ENCODE measurements at regions not wholly inside any gene's neighbourhood (a gene's known extent, or its start where the extent isn't known, plus 50 kb on each side); places are given as distances from the start of the nearest gene placed in this dataset.

- no peaks in the 10 kb centered on the region for H3K9me3 ChIP-seq (replicated peaks; ENCODE audit: insufficient read depth, low read length)
- no peaks in the 10 kb centered on the region for H3K27me3 ChIP-seq (replicated peaks; ENCODE audit: insufficient read depth, low read length)
- TF ChIP-seq EZH2phosphoT487 (IDR thresholded peaks at IDR 0.05; ENCODE audit: low read length) (no peak), EZH2 (optimal IDR thresholded peaks at IDR 0.05; ENCODE audit: low read depth, low read length) (no peak), CTCF (IDR thresholded peaks at IDR 0.05; ENCODE audit: low read length) (no peak)
- H3K9ac ChIP-seq (ENCODE audit: low read length), result no peak overlapping the region
- no peaks in the 10 kb centered on the region for H3K36me3 ChIP-seq (replicated peaks; ENCODE audit: insufficient read depth, low read length)
- H2AFZ ChIP-seq (ENCODE audit: low read length), result no peak overlapping the region
- no peak for DNase-seq
- H3K79me2 ChIP-seq (ENCODE audit: low read length), result no peaks in the 10 kb centered on the region
- H3F3A ChIP-seq (ENCODE audit: insufficient read depth, low read length), result no peaks in the 10 kb centered on the region
- H3K4me2 ChIP-seq (ENCODE audit: low read depth, low read length), result no peak overlapping the region
- no peak overlapping the region for H3K27ac ChIP-seq (ENCODE audit: low read length)
- no peak overlapping the region for H3K4me3 ChIP-seq (ENCODE audit: low read length)
- no peaks in the 10 kb centered on the region for H3K9me2 ChIP-seq (replicated peaks; ENCODE audit: insufficient read depth, low read length)
- H3K4me1 ChIP-seq (ENCODE audit: low read length), result peaks cover 8% of the 10 kb centered on the region; the same call in 1 of the 2 replicates
- no peaks in the 10 kb centered on the region for H4K20me1 ChIP-seq (ENCODE audit: insufficient read depth, low read length)
These were observed 346.7 kb upstream of the TACR3 start for GRCh38 chr4:104066533-104066932.

- Histone ChIP-seq H3F3A (ENCODE audit: insufficient read depth, low read length) (no peaks in the 10 kb centered on the region), H4K20me1 (ENCODE audit: insufficient read depth, low read length) (no peaks in the 10 kb centered on the region), H3K9me3 (replicated peaks; ENCODE audit: insufficient read depth, low read length) (no peaks in the 10 kb centered on the region), H3K27ac (ENCODE audit: low read length) (no peak overlapping the region), H3K27me3 (replicated peaks; ENCODE audit: insufficient read depth, low read length) (no peaks in the 10 kb centered on the region), H3K4me1 (ENCODE audit: low read length) (peaks cover 8% of the 10 kb centered on the region; the same call in 1 of the 2 replicates), H3K4me3 (ENCODE audit: low read length) (no peak overlapping the region), H3K79me2 (ENCODE audit: low read length) (no peaks in the 10 kb centered on the region), H3K9me2 (replicated peaks; ENCODE audit: insufficient read depth, low read length) (no peaks in the 10 kb centered on the region), H2AFZ (ENCODE audit: low read length) (no peak overlapping the region), H3K36me3 (replicated peaks; ENCODE audit: insufficient read depth, low read length) (no peaks in the 10 kb centered on the region), H3K4me2 (ENCODE audit: low read depth, low read length) (no peak overlapping the region), H3K9ac (ENCODE audit: low read length) (no peak overlapping the region)
- no peak for TF ChIP-seq EZH2phosphoT487 (IDR thresholded peaks at IDR 0.05; ENCODE audit: low read length)
- TF ChIP-seq CTCF (IDR thresholded peaks at IDR 0.05; ENCODE audit: low read length), result peak; percentile 62
- peak; percentile 71 for DNase-seq
These were observed 345.1 kb upstream of the TACR3 start for GRCh38 chr4:104064646-104065577.

- Histone ChIP-seq H3K36me3 (replicated peaks; ENCODE audit: insufficient read depth, low read length) (no peaks in the 10 kb centered on the region), H3K79me2 (ENCODE audit: low read length) (no peaks in the 10 kb centered on the region), H3K4me2 (ENCODE audit: low read depth, low read length) (no peak overlapping the region), H3K27me3 (replicated peaks; ENCODE audit: insufficient read depth, low read length) (no peaks in the 10 kb centered on the region), H3K27ac (ENCODE audit: low read length) (no peak overlapping the region), H3K9ac (ENCODE audit: low read length) (no peak overlapping the region), H3K9me3 (replicated peaks; ENCODE audit: insufficient read depth, low read length) (no peaks in the 10 kb centered on the region), H2AFZ (ENCODE audit: low read length) (no peak overlapping the region), H3F3A (ENCODE audit: insufficient read depth, low read length) (no peaks in the 10 kb centered on the region), H4K20me1 (ENCODE audit: insufficient read depth, low read length) (no peaks in the 10 kb centered on the region), H3K4me3 (ENCODE audit: low read length) (no peak overlapping the region), H3K9me2 (replicated peaks; ENCODE audit: insufficient read depth, low read length) (no peaks in the 10 kb centered on the region), H3K4me1 (ENCODE audit: low read length) (peaks cover 8% of the 10 kb centered on the region; the same call in 1 of the 2 replicates)
- no peak for TF ChIP-seq CTCF (IDR thresholded peaks at IDR 0.05; ENCODE audit: low read length)
- DNase-seq, result no peak
These were observed 343.6 kb upstream of the TACR3 start for GRCh38 chr4:104063341-104063740.

Data from MM.1S (cell line).